ENCODE measurements at regions not wholly inside any gene's neighbourhood (a gene's known extent, or its start where the extent isn't known, plus 50 kb on each side); places are given as distances from the start of the nearest gene placed in this dataset.

- no peaks in the 10 kb centered on the region for H3K9me3 Mint-ChIP-seq
- Histone ChIP-seq H3K4me1 (ENCODE audit: control insufficient read depth in 1 of 2, insufficient read depth in 2 of 2, low read length in 2 of 2) (no peaks in the 10 kb centered on the region), H3K9me3 (replicated peaks in 1 of 2; ENCODE audit: control insufficient read depth in 1 of 2, insufficient read depth in 1 of 2, low read length in 2 of 2) (no peaks in the 10 kb centered on the region), H3K4me2 (replicated peaks; ENCODE audit: extremely low read depth, low read length, poor library complexity, severe bottlenecking) (no peak overlapping the region), H3K27me3 (ENCODE audit: control insufficient read depth in 2 of 2, insufficient read depth in 2 of 2, low read length in 2 of 2) (no peaks in the 10 kb centered on the region), H3K36me3 (replicated peaks in 1 of 2; ENCODE audit: control insufficient read depth in 1 of 2, insufficient read depth in 2 of 2, low read length in 2 of 2) (no peaks in the 10 kb centered on the region), H3K27ac (ENCODE audit: low read depth in 1 of 2, low read length in 2 of 2) (no peak overlapping the region), H2AFZ (ENCODE audit: insufficient read depth, low read depth, low read length, poor library complexity, severe bottlenecking) (no peak overlapping the region), H3K4me3 (replicated peaks in 1 of 3; ENCODE audit: low read depth in 2 of 3, low read length in 3 of 3) (no peak overlapping the region), H3K9ac (ENCODE audit: insufficient read depth, low read length, poor library complexity, severe bottlenecking) (no peak overlapping the region), H3K79me2 (ENCODE audit: insufficient read depth, low read length) (no peaks in the 10 kb centered on the region), H4K20me1 (ENCODE audit: insufficient read depth, low read length) (no peaks in the 10 kb centered on the region)
- H3K36me3 Mint-ChIP-seq = no peaks in the 10 kb centered on the region
- intact Hi-C loops (cut with micrococcal nuclease) = no loop called here
- 0% methylated on average over 3 of the region's 4 CpGs for WGBS (ENCODE audit: insufficient coverage)
- no peak overlapping the region for H3K27ac Mint-ChIP-seq
- no peak for TF ChIP-seq CTCF (IDR thresholded peaks at IDR 0.05)
- H3K4me3 Mint-ChIP-seq = no peak overlapping the region
- no peak for DNase-seq
- no peaks in the 10 kb centered on the region for H3K27me3 Mint-ChIP-seq (ENCODE audit: low read depth in 3 of 3)
- H3K4me1 Mint-ChIP-seq = no peaks in the 10 kb centered on the region
Measured at GRCh38 chr18:60754413-60755009, 381.9 kb upstream of the MC4R start.

- DNase-seq = no peak
- TF ChIP-seq CTCF (IDR thresholded peaks at IDR 0.05) = no peak
- H3K27ac Mint-ChIP-seq = no peak overlapping the region
Measured at GRCh38 chr18:60755134-60755533, 382.6 kb upstream of the MC4R start.

More at GRCh38 chr18:60755134-60755533, 382.6 kb upstream of the MC4R start:
- no peaks in the 10 kb centered on the region for H3K36me3 ChIP-seq (replicated peaks in 1 of 2; ENCODE audit: control insufficient read depth in 1 of 2, insufficient read depth in 2 of 2, low read length in 2 of 2)
- H3K4me1 Mint-ChIP-seq = no peaks in the 10 kb centered on the region
- H3K27me3 Mint-ChIP-seq (ENCODE audit: low read depth in 3 of 3) = no peaks in the 10 kb centered on the region
- 40% methylated on average over 1 of the region's 5 CpGs for WGBS (ENCODE audit: insufficient coverage)
- intact Hi-C loops (cut with micrococcal nuclease) = no loop called here
- H4K20me1 ChIP-seq (ENCODE audit: insufficient read depth, low read length) = no peaks in the 10 kb centered on the region
- no peak overlapping the region for H3K4me3 ChIP-seq (replicated peaks in 1 of 3; ENCODE audit: low read depth in 2 of 3, low read length in 3 of 3)
- no peak overlapping the region for H3K4me3 Mint-ChIP-seq
- no peak overlapping the region for H2AFZ ChIP-seq (ENCODE audit: insufficient read depth, low read depth, low read length, poor library complexity, severe bottlenecking)
- H3K4me1 ChIP-seq (ENCODE audit: control insufficient read depth in 1 of 2, insufficient read depth in 2 of 2, low read length in 2 of 2) = no peaks in the 10 kb centered on the region
- H3K9ac ChIP-seq (ENCODE audit: insufficient read depth, low read length, poor library complexity, severe bottlenecking) = no peak overlapping the region
- no peaks in the 10 kb centered on the region for H3K79me2 ChIP-seq (ENCODE audit: insufficient read depth, low read length)
- H3K9me3 ChIP-seq (replicated peaks in 1 of 2; ENCODE audit: control insufficient read depth in 1 of 2, insufficient read depth in 1 of 2, low read length in 2 of 2) = no peaks in the 10 kb centered on the region
- H3K9me3 Mint-ChIP-seq = no peaks in the 10 kb centered on the region
- H3K27me3 ChIP-seq (ENCODE audit: control insufficient read depth in 2 of 2, insufficient read depth in 2 of 2, low read length in 2 of 2) = no peaks in the 10 kb centered on the region
- no peak overlapping the region for H3K27ac ChIP-seq (ENCODE audit: low read depth in 1 of 2, low read length in 2 of 2)
- no peaks in the 10 kb centered on the region for H3K36me3 Mint-ChIP-seq
- no peak overlapping the region for H3K4me2 ChIP-seq (replicated peaks; ENCODE audit: extremely low read depth, low read length, poor library complexity, severe bottlenecking)
